Fibroblast of pulmonary artery (primary cell): ENCODE measurements at regions not wholly inside any gene's neighbourhood (a gene's known extent, or its start where the extent isn't known, plus 50 kb on each side); places are given as distances from the start of the nearest gene placed in this dataset.
A peak's percentile ranks its signal among the peaks of the same experiment; 100 is the strongest.
"Not testable (repeated sequence)": the region's sequence is repeated elsewhere in the genome, so short reads cannot be mapped to it uniquely, and the experiment has no call there.

Experiments used
- DNase-seq: peaks from one replicate; pipeline ENCODE4 v3.0.0-alpha.2; 2010; ENCODE audit warnings: low read depth
- H3K4me3 ChIP-seq: replicated peaks from 2 replicates; pipeline ENCODE4 v1.5.1; 2011; ENCODE audit warnings: low read depth, mild to moderate bottlenecking, control low read depth, low read length, moderate library complexity
- TF ChIP-seq, protein P1 (sequence below): IDR thresholded peaks from 2 replicates; pipeline ENCODE4 v1.5.1; 2011; ENCODE audit warnings: mild to moderate bottlenecking, control low read depth, low read length, inconsistent platforms; ENCODE audit errors: missing control alignments

DNA sequence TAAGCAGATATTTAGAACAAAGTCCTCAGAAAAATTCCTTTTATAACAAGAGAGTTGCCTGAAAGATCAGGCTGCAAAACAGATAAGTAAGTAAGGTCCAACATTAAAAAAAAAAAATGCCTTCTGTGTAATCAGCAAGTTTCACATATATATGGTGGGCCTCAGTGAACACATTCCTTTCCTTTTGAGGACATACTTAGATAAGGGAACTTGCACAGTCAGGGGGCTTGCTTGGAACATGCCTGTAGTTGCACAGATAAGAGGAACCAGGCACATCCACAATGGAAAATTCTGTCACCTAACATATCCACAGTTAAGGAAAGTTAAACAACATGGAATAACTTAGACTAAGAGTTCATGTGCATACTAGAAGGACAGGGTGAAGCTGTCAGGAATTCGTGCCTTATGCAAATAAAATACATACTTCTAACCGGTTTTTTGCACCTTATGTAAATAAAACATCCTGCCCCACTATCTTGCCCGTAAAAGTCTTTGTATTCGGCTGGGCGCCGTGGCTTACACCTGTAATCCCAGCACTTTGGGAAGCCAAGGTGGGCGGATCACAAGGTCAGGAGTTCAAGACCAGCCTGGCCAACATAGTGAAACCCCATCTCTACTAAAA is 257.3 kb downstream of the ZNF33B start:
- TF ChIP-seq, protein P1, sequence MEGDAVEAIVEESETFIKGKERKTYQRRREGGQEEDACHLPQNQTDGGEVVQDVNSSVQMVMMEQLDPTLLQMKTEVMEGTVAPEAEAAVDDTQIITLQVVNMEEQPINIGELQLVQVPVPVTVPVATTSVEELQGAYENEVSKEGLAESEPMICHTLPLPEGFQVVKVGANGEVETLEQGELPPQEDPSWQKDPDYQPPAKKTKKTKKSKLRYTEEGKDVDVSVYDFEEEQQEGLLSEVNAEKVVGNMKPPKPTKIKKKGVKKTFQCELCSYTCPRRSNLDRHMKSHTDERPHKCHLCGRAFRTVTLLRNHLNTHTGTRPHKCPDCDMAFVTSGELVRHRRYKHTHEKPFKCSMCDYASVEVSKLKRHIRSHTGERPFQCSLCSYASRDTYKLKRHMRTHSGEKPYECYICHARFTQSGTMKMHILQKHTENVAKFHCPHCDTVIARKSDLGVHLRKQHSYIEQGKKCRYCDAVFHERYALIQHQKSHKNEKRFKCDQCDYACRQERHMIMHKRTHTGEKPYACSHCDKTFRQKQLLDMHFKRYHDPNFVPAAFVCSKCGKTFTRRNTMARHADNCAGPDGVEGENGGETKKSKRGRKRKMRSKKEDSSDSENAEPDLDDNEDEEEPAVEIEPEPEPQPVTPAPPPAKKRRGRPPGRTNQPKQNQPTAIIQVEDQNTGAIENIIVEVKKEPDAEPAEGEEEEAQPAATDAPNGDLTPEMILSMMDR: no peak
- no peak overlapping the region for H3K4me3 ChIP-seq
- DNase-seq: no peak

DNA sequence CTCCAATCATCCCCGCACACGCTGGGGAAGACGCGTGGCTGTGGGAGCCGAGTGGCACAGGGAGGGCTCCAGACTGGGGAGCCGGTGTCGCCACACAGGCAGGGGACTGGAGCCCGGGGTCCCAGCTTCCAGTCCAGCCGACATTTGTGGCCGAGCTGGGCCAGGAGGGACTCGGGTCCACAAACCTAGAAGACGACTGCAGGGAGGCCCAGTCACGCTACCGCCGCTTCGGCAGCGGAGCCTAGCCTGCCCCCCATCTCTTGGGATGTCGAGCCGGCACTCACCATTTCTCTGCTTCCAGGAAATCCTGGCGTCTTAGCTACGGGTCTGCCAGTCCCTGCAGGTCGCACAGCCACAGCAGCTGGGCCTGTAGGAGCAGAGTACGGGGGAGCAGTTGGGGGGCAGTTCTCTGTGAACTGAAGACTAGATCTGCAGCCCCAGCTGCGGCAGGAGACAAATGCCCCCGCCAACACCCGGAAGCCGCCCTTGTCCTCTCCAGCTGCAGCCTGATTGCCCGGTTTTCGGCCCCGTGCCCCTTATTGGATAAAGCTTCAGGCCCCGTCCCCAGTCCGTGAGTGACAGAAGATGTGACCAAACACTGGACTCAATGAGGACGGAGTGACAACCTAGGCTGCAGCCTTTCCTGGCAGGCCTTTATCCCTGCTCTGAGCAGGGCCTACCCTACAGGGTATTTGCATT is 270.7 kb downstream of the ZNF33B start:
- TF ChIP-seq, protein P1: no peak
- DNase-seq: peak; percentile 95
- peak overlapping the region; percentile 69 for H3K4me3 ChIP-seq

DNA sequence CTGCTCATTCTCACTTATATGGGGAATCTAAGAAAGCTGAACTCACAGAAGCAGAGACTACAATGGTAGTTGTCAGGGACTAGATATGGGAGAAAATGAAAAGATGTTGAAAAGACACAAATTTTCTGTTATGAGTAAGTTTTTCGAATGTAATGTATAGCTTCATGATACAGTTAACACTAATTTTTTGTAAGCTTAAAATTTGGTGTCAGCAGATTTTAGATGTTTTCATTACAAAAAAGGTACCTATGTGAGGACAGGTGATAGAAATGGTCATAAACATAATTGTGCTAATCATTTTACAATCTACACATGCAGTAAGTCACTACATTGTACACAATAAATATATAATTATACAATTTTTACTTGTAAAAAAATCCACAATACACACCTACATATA is 286.6 kb downstream of the ZNF33B start:
- TF ChIP-seq, protein P1: no peak
- no peak overlapping the region for H3K4me3 ChIP-seq
- no peak for DNase-seq

DNA sequence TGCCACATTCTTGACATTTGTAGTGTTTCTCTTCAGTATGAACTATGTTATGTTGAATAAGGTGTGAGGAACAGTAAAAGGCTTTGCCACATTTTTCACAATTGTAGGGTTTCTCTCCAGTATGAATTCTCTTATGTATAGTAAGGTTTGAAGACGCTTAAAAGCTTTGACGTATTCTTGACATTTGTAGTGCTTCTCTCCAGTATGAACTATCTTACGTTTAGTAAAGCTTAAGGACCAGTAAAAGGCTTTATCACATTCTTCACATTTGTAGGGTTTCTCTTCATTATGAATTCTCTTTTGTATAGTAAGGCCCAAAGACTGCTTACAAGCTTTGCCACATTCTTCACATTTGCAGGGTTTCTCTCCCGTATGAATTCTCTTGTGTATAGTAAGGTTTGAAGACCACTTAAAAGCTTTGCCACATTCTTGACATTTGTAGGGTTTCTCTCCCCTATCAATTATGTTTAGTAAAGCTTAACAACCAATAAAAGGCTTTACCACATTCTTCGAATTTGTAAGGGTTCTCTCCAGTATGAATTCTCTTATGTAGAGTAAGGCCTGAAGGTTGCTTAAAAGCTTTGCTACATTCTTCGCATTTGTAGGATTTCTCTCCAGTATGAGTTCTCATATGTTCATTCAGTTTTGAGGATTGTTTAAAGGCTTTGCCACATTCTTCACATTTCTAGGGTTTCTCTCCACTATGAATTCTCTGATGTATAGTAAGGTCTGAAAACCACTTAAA is 301.6 kb downstream of the ZNF33B start:
- H3K4me3 ChIP-seq, DNase-seq: not testable (repeated sequence)

DNA sequence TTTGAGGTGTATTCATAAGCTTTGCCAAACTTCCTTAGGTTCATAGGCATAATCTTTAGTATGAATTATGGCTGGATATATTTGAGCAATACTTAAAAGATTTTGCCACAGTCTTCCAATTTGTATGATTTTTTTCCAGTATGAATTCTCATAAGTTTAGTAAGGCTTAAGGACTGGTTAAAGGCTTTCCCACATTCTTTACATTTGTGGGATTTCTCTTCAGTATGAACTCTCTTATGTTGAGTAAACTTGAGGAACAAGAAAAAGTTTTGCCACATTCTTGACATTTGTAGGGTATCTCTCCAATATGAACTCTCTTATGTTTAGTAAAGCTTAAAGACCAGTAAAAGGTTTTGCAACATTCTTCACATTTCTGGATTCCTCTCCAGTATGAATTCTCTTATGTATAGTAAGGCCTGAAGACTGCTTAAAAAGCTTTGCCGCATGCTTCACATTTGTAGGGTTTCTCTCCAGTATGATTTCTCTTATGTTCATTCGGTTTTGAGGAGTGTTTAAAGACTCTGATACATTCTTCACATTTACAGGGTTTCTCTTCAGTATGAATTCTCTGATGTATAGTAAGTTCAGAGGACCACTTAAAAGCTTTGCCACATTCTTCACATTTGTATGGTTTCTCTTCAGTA is 302.6 kb downstream of the ZNF33B start:
- DNase-seq, H3K4me3 ChIP-seq: not testable (repeated sequence)

DNA sequence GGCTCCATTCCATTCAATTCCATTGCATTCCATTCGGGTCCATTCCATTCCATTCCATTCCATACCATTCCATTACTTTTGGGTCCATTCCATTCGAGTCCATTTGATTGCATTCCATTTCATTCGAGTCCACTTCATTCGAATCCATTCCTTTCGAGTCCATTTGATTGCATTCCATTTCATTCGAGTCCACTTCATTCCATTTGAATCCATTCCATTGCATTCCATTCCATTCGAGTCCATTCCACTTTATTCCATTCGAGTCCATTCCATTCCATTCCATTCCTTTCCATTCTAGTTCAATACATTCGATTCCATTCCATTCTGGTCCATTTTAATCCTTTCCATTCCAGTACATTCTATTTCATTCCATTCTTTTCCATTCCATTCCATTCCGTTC is 334.0 kb downstream of the ZNF33B start:
- DNase-seq: no peak
- TF ChIP-seq, protein P1: no peak
- no peak overlapping the region for H3K4me3 ChIP-seq

DNA sequence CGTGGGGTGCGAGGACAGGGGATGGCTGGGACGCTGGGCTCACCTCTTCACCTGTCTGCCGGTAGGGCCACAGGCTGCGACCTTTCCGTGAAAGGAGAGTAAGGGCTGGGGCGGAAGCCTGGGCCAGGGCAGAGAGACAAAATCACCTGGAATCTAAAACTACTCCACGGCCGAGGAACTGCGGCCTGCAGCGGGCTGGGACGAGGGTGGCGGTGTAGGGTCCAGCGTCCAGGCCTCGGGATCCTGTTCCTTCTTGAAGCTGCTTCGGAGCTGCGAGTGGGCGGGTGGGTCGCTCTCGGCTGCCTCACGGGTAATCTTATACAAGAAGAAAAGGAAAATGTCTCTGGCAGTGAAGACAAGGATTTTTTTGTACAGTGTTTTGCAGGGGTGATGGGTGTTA is 356.5 kb downstream of the ZNF33B start:
- not testable (repeated sequence) for H3K4me3 ChIP-seq, DNase-seq

DNA sequence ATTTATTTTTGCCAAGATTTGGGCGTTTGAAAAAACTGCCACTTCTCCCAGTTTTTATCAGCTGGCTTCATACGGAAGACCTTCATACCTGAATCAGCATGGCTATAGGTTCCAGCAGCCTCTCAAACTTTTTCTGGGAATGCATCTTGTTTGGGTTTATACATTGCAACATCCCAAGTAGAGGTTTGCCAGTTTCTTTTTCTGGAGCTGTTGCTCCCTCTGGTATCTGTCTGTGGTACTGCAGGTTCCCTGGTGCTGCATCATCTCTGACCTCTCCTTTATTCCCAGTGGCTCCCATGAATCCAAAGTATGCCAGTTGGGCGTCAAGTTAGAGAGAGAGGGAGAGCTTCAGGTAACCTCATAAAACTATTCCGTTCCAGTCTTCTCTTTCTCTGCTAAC is 368.6 kb downstream of the ZNF33B start:
- not testable (repeated sequence) for DNase-seq, H3K4me3 ChIP-seq

DNA sequence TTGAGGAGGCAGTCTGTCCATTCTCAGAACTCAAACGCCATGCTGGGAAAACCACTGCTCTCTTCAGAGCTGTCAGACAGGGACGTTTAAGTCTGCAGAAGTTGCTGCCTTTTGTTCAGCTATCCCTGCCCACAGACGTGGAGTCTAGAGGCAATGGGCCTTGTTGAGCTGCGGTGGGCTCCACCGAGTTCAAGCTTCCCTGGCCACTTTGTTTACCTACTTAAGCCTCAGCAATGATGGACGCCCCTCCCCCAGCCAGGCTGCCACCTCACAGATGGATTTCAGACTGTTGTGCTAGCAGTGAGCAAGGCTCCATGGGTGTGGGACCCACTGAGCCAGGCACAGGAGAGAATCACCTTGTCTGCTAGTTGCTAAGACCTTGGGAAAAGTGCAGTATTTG is 375.1 kb downstream of the ZNF33B start:
- not testable (repeated sequence) for H3K4me3 ChIP-seq

DNA sequence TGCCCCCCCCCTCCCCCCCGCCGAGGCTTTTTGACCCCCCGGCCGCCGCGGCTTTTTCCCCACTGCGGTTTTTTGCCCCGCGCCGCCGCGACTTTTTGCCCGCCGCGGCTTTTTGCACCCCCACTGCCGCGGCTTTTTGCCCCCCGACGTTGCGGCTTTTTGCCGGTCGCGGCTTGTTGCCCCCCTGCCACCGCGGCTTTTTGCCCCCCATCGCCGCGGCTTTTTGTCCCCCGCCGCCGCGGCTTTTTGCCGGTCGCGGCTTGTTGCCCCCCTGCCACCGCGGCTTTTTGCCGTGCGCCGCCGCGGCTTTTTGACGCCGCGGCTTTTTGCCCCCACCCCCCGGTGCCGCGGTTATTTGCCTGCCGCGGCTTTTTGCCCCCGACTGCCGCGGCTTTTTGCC is 395.4 kb downstream of the ZNF33B start:
- not testable (repeated sequence) for DNase-seq

More for the DNA sequence above, 375.1 kb downstream of the ZNF33B start:
- DNase-seq: not testable (repeated sequence)

More for the DNA sequence above, 395.4 kb downstream of the ZNF33B start:
- H3K4me3 ChIP-seq: not testable (repeated sequence)
